GM12878 (cell line): ENCODE measurements at regions not wholly inside any gene's neighbourhood (a gene's known extent, or its start where the extent isn't known, plus 50 kb on each side); places are given as distances from the start of the nearest gene placed in this dataset.

Experiments used
- ATAC-seq: fragments of 200-7000 bp; cut with Tn5 transposase; 3 replicates; pipeline ENCODE4 v1.9.1; 2020; ENCODE audit warnings: mild to moderate bottlenecking, moderate library complexity
- BruUV-seq: library from RNA; stranded (reverse); fragments of 400-500 nt; replicated peaks from 2 replicates; lab custom pipeline; 2021; lab: Mats Ljungman, UMichigan
- CTCF ChIA-PET: fragments of 300-600 bp; sonication (Branson Sonifier 250); formaldehyde crosslinking; extraction: SDS; loops from one replicate; lab custom pipeline; 2021; ENCODE audit warnings: inconsistent platforms; lab: Yijun Ruan, JAX
- POLR2A ChIA-PET: fragments of 350-600 bp; formaldehyde crosslinking; extraction: SDS; loops from one replicate; lab custom pipeline; 2021; ENCODE audit warnings: inconsistent platforms; lab: Charles Lee
- RAD21 ChIA-PET: fragments of 300-600 bp; sonication (Branson Sonifier 250); formaldehyde crosslinking; loops from one replicate; lab custom pipeline; 2023; ENCODE audit warnings: antibody characterized with exemption; ENCODE audit not compliant: unreplicated experiment; lab: Charles Lee
- SMC1A ChIA-PET: fragments of 300-600 bp; sonication (Branson Sonifier 250); formaldehyde crosslinking; loops from one replicate; lab custom pipeline; 2023; ENCODE audit not compliant: unreplicated experiment, uncharacterized antibody; lab: Charles Lee
- DNase-seq: peaks from one replicate; pipeline ENCODE4 v3.0.0-alpha.2; 2011; ENCODE audit warnings: low read depth, low spot score
- FAIRE-seq: peaks from 3 replicates; lab custom pipeline; 2011; peaks lifted over from hg19 to GRCh38; lab: Jason Lieb, UNC
- H2AFZ ChIP-seq: 2 replicates; pipeline ENCODE4 v1.6.0; 2011; ENCODE audit warnings: low read depth, low read length, control low read depth; ENCODE audit not compliant: control insufficient read depth
- H3K27ac ChIP-seq: 2 replicates; pipeline ENCODE4 v1.5.1; 2011; ENCODE audit warnings: control low read depth; ENCODE audit not compliant: control insufficient read depth, insufficient read depth
- H3K27me3 ChIP-seq, 2 experiments: replicated peaks in 1 of 2; 2 replicates each; pipeline versions ENCODE4 v1.6.0 to v1.6.1; 2011; ENCODE audit warnings: low read length in 1 of 2; ENCODE audit not compliant: control insufficient read depth in 2 of 2, insufficient read depth in 2 of 2
- H3K36me3 ChIP-seq, 2 experiments: 2 replicates each; pipeline ENCODE4 v1.5.1; 2011; ENCODE audit warnings: low read length in 1 of 2; ENCODE audit not compliant: control insufficient read depth in 2 of 2, insufficient read depth in 2 of 2
- H3K4me1 ChIP-seq: 2 replicates; pipeline ENCODE4 v1.6.1; 2011; ENCODE audit warnings: mild to moderate bottlenecking, low read length, moderate library complexity, mixed read lengths; ENCODE audit not compliant: control insufficient read depth, insufficient read depth
- H3K4me2 ChIP-seq: 2 replicates; pipeline ENCODE4 v1.6.0; 2011; ENCODE audit warnings: control low read depth; ENCODE audit not compliant: control insufficient read depth, insufficient read depth
- H3K4me3 ChIP-seq: fragments of 200-600 bp; sonication (generic); 2 replicates; pipeline ENCODE4 v1.5.1; 2016
- H3K79me2 ChIP-seq: 2 replicates; pipeline ENCODE4 v1.6.0; 2011; ENCODE audit warnings: low read length; ENCODE audit not compliant: control insufficient read depth, insufficient read depth
- H3K9ac ChIP-seq: 2 replicates; pipeline ENCODE4 v1.8.0; 2011; ENCODE audit warnings: low read length, control low read depth, mixed read lengths; ENCODE audit not compliant: control insufficient read depth, insufficient read depth
- H3K9me3 ChIP-seq: replicated peaks from 3 replicates; pipeline ENCODE4 v1.5.1; 2011; ENCODE audit warnings: mild to moderate bottlenecking, low read length; ENCODE audit not compliant: control insufficient read depth, insufficient read depth
- H4K20me1 ChIP-seq: 2 replicates; pipeline ENCODE4 v1.6.0; 2011; ENCODE audit not compliant: control insufficient read depth, insufficient read depth
- HDGF ChIP-seq: fragments of 450-650 bp; IDR thresholded peaks from 2 replicates; pipeline ENCODE4 v1.6.1; 2016; ENCODE audit warnings: antibody characterized with exemption
- JUND ChIP-seq: IDR thresholded peaks from 2 replicates; pipeline ENCODE4 v1.6.1; 2012; ENCODE audit warnings: low read depth, mild to moderate bottlenecking, low read length, improper control_type of control experiment, moderate library complexity
- MEF2A ChIP-seq: IDR thresholded peaks from 2 replicates; pipeline ENCODE4 v1.6.1; 2011; ENCODE audit warnings: low read depth, mild to moderate bottlenecking, low read length, moderate library complexity; ENCODE audit not compliant: insufficient read depth
- MEF2B ChIP-seq: fragments of 450-650 bp; IDR thresholded peaks from 2 replicates; pipeline ENCODE4 v1.6.1; 2018; ENCODE audit warnings: mild to moderate bottlenecking, moderate library complexity; ENCODE audit not compliant: partially characterized antibody, poor library complexity, severe bottlenecking
- POU2F2 ChIP-seq: IDR thresholded peaks from 3 replicates; pipeline ENCODE4 v1.6.1; 2011; ENCODE audit warnings: low read depth, mild to moderate bottlenecking, low read length, borderline replicate concordance
- RCOR1 ChIP-seq: conservative IDR thresholded peaks from 2 replicates; pipeline ENCODE4 v1.6.1; 2012; ENCODE audit warnings: low read depth, low read length, improper control_type of control experiment
- SMAD5 ChIP-seq: IDR thresholded peaks from 2 replicates; pipeline ENCODE4 v1.6.1; 2016; ENCODE audit warnings: antibody characterized with exemption, low read depth
- SMARCA5 ChIP-seq: fragments of 450-650 bp; IDR thresholded peaks from 2 replicates; pipeline ENCODE4 v1.6.1; 2017; ENCODE audit warnings: mild to moderate bottlenecking
- STAT3 ChIP-seq: IDR thresholded peaks from 2 replicates; pipeline ENCODE4 v1.6.1; 2011; ENCODE audit warnings: low read depth, low read length, improper control_type of control experiment
- TCF12 ChIP-seq: IDR thresholded peaks from 2 replicates; pipeline ENCODE4 v1.6.1; 2011; ENCODE audit warnings: low read depth, mild to moderate bottlenecking, low read length
- WGBS: methylation state at CpG from one replicate; pipeline ENCODE4 v1.1.6; 2016; ENCODE audit warnings: low lambda C conversion rate; ENCODE audit not compliant: insufficient replicate concordance, insufficient coverage; ENCODE audit errors: missing lambda C conversion rate; 5-methylcytosine and 5-hydroxymethylcytosine counted together
- in situ Hi-C: fragments of 300-500 bp; cut with MboI; formaldehyde crosslinking; loops from 9 replicates; pipeline ENCODE4 v1.14.3; 2018; ENCODE audit warnings: mixed read lengths
- intact Hi-C: fragments of 100-400 bp; cut with micrococcal nuclease; formaldehyde crosslinking; loops from one replicate; pipeline ENCODE4 v1.14.2; 2022; ENCODE audit not compliant: unreplicated experiment
- TF ChIP-seq, protein P1 (sequence below): fragments of 450-650 bp; IDR thresholded peaks from 2 replicates; pipeline ENCODE4 v1.6.1; 2017; ENCODE audit warnings: mild to moderate bottlenecking, low read depth, inconsistent platforms; ENCODE audit not compliant: poor library complexity, severe bottlenecking

DNA sequence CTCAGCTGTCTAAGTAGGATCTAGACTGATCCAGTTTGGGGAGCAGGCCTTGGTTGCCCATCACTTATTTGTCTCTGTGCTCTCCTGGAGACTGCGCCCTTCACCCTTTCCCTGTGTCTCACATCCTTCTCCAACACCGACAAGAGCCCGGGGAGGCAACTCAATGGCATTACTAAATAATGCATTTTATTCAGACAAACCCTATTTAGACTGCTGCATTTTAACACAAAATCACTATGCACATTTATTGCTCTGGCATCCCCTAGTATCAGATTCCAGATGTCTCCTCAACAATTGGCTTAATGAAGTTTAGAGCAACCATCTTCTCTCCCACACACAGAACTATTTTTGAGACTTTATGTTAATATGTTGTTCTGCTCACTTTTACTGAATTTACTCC is 436.4 kb upstream of the CHRM3 start:
- FAIRE-seq (no peak), ATAC-seq (no peak), DNase-seq (no peak)
- ChIA-PET POLR2A (interaction anchor here (0.6 kb wide), 1 partner anchor 25 kb away, joined by 3 read pairs; no protein-coding TSS in a partner anchor), CTCF (no interaction called here), SMC1A (interaction anchor here (1.1 to 1.2 kb wide), 2 partner anchors 9 to 1086 kb away, joined by 4 to 7 read pairs; no protein-coding TSS in a partner anchor), RAD21 (no interaction called here)
- no peaks in the 10 kb centered on the region for H3K9me3 ChIP-seq
- BruUV-seq, result no TSS peak
- no peaks in the 10 kb centered on the region for H4K20me1 ChIP-seq
- no peaks in the 10 kb centered on the region for H3K4me1 ChIP-seq
- no peak overlapping the region for H3K4me3 ChIP-seq
- no peak overlapping the region for H3K9ac ChIP-seq
- in situ Hi-C loops, result no loop called here
- H3K27me3 ChIP-seq, result no peaks in the 10 kb centered on the region
- no peak overlapping the region for H3K27ac ChIP-seq
- TF ChIP-seq POU2F2 (no peak), SMAD5 (no peak), MEF2A (no peak), STAT3 (no peak), SMARCA5 (no peak), HDGF (no peak), TCF12 (no peak), RCOR1 (no peak), MEF2B (no peak), JUND (no peak)
- TF ChIP-seq, protein P1, sequence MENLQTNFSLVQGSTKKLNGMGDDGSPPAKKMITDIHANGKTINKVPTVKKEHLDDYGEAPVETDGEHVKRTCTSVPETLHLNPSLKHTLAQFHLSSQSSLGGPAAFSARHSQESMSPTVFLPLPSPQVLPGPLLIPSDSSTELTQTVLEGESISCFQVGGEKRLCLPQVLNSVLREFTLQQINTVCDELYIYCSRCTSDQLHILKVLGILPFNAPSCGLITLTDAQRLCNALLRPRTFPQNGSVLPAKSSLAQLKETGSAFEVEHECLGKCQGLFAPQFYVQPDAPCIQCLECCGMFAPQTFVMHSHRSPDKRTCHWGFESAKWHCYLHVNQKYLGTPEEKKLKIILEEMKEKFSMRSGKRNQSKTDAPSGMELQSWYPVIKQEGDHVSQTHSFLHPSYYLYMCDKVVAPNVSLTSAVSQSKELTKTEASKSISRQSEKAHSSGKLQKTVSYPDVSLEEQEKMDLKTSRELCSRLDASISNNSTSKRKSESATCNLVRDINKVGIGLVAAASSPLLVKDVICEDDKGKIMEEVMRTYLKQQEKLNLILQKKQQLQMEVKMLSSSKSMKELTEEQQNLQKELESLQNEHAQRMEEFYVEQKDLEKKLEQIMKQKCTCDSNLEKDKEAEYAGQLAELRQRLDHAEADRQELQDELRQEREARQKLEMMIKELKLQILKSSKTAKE, result no peak
- 78% methylated on average over 3 of the region's 3 CpGs for WGBS
- H2AFZ ChIP-seq, result no peak overlapping the region
- H3K36me3 ChIP-seq, result no peaks in the 10 kb centered on the region
- no peaks in the 10 kb centered on the region for H3K79me2 ChIP-seq
- H3K4me2 ChIP-seq, result no peak overlapping the region
- intact Hi-C loops, result loop anchor here (5.0 kb wide), 1 partner anchor 1098 kb away; no protein-coding TSS in a partner anchor
